Pulmonary artery endothelial cell (primary cell): ENCODE measurements at regions not wholly inside any gene's neighbourhood (a gene's known extent, or its start where the extent isn't known, plus 50 kb on each side); places are given as distances from the start of the nearest gene placed in this dataset.

Experiments
- DNase-seq: peaks from one replicate; pipeline ENCODE4 v3.0.0-alpha.2; 2011; ENCODE audit warnings: low read depth, low spot score

DNA sequence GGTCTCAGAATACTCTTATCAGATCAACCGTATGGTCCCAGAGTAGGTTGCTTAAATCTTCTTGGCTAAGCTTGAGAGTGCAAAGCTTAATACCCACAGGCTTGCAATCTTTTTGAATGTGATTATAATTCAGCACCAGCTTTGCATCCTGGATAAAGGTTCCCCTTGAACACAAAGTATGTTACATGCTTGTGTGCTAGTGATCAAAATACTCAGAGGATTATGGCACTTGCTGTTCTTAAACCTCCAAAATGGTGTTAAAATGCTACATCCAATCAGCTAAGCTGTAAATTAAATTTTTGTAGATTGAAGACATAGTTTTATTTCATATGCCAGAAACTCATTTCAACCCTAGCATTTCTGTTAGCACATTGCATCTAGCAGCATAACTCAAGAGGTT is 812.2 kb upstream of the TENM3 start:
- DNase-seq = no peak

DNA sequence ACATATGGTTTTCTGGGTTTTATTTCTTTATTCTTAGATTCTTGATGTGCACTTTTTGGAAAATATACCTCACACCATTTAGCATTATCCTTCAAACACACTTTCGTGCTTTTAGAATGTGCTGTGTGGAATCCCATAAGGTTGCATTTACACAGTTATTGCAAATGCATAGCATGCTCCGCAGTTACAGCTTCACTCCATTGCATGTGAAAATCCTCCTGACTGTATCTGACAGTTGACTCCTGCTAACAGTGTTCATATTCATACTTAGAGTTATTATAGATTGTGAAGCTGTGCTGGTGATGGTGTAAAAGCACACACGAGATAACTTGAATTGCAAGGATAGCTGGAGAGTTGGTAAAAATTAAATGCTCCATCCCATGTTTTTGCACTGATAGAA is 811.5 kb upstream of the TENM3 start:
- DNase-seq = no peak

- DNase-seq = no peak
Measured at GRCh38 chr4:181432335-181432734, 810.9 kb upstream of the TENM3 start.

- DNase-seq = no peak
Measured at GRCh38 chr4:181437895-181438294, 805.3 kb upstream of the TENM3 start.

DNA sequence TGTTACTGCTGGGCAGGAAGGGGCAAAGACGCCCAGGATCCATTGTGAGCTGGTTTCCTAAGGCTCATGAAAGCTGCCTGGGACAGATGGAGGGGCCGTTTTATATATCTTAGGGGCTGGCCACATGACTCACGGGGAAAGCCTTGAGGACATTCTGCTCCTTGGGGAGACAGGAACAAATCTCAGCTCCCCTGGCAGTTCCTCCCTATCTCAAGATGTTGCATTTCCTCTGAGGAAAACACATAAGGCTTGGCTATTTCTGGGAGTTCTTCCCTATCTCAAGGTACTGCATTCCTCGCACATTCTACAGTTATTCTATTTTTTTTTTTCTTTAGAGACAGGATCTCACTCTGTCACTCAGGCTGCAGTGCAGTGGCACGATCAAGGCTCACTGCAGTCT is 804.6 kb upstream of the TENM3 start:
- no peak for DNase-seq

DNA sequence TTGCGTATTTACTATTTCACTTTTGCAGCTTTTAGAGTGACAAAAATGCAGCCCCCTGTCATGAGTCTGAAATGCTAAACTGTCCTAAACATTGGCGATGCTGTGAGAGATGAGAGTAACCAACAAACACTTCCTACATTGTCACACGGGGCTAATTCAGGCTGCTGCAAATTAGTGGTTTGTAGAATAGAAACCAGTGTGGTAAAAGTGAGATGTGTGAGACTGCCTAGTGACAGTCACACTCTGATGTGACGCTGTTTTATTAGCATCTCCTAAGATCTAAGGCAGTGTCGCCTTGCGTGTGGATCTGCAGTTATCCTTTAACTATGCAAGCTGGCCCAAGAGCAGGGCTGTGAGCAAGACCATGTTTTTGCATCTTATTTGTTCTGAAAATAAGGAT is 800.2 kb upstream of the TENM3 start:
- no peak for DNase-seq

DNA sequence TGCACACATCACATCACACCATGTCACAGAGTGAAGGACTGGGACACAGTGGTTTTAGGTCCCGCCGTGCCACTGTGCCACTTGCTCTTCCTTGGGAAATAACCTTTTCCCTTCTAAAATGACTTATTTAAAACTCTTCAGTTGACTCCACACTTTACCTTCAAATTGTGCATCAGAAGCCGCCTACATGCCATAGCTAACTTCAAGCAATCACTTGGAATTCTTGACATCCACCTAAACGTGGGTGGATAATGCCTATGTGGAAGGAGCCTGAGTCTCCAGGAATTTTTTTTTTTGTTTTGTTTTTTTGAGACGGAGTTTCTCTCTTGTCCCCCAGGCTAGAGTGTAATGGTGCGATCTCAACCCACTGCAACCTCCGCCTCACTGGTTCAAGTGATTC is 777.4 kb upstream of the TENM3 start:
- no peak for DNase-seq

DNA sequence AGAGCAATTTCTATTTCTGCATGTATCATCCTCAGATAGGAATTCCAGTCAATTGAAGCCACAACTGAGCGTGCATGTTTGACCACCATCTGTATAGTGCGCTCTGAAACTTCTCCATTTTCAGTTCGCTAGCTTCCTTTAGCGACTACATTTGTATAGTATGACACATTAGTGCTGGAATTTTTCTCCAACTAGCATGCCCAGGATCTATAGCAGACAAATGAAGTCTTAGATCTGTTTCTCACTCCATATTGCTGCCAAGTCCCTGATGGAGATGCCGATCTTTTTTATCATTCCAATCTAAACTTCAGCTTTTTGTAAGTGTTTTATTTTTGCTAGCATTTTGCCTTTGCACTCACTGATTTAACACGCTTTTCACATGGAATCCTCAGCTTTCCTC is 774.8 kb upstream of the TENM3 start:
- no peak for DNase-seq

DNA sequence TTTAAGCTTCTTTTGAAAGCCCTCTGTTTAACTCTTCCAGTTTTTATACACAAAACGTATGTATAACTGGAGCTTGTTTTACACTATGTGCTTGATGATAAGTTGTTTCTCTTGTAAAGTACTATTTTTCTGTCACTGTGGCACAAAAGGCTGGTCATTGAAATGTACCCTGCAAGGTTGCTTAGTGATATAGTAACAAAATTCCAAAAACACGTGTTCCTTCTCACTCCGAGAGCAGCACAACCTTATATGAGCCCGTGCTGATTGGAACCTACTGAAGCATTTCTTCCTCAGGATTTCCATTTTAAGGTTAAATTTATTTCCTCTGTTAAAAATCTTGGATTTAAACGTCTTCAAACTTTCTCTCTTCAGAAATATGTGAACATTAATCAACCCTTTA is 772.9 kb upstream of the TENM3 start:
- no peak for DNase-seq

DNA sequence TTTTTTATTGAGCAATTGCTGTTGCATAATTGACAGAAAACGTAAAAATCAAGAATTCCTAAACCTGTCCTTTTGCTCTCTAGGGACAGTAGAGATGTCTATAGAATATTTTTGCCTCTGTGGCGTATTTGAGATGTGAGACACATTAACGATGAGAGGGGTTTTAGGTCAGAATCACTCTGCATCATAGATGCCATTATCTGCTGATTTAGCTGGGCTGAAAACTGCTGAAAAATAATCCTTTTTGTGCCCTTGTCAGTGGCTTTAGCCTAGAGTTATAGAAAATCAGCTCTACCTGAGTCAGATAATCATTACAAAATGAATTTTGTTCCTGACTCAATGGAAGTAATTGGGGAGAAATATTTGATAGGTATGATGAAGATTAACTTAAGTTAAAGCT is 767.8 kb upstream of the TENM3 start:
- no peak for DNase-seq

GRCh38 chr4:181475781-181476507 is 767.3 kb upstream of the TENM3 start:
- DNase-seq = no peak

DNA sequence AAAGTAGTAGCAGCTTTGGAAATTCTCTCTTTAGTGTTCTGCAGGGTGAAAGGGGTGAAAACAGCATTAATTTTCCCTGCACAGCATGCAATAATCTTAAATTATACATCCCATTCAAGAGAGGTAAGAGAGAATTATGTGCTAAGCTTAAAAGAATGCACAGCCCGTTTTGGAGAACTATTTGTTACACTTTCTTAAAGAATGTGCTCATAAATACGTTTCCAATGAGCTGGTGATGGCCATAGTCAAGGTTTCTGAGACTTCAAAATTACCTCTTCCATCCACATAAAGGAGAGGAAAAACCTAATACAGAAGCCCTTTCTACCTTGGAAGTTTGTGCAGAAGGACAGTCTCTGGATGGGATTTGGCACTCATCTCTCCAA is 766.7 kb upstream of the TENM3 start:
- no peak for DNase-seq

- no peak for DNase-seq
Measured at GRCh38 chr4:181477591-181477990, 765.6 kb upstream of the TENM3 start.

- DNase-seq = no peak
Measured at GRCh38 chr4:181478656-181479055, 764.5 kb upstream of the TENM3 start.

- DNase-seq = no peak
Measured at GRCh38 chr4:181479141-181479540, 764.1 kb upstream of the TENM3 start.

- no peak for DNase-seq
Measured at GRCh38 chr4:181484396-181484795, 758.8 kb upstream of the TENM3 start.

DNA sequence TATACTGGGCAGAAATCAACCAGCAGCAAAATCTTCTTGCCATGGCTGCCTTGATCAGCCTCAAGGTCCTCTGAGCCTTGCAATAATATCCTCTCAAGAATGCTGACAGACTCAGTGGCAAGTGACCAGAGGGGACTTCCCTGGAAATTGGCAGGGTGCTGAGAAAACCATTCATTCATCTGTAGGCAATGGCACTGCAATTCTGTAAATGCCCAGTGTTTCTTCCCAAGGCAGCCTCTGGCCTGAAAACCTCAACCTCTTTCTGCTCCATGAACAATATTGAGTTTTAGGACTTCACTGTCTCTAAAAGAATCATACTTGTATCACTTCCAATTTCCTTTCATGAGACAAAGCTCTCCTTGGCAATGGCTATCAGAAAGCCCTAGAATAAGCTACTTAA is 754.3 kb upstream of the TENM3 start:
- no peak for DNase-seq

DNA sequence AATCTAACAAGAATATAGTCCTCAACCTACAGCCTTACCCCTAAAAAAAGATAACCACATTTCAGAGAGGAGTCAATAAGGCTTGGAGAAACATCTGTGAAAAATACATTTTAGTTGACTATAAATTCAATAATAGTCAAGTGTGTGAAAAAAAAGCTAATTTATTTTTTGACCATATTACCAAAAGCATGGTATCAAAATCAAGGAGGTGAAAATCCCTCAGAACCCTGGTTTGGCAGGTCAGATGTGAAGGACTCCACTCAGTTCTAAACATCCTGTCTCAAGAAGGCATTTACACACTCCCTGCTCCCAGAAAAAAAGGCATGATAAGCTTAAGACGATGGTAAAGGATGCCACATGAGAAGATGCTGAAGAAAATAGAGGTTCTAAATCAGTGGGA is 745.1 kb upstream of the TENM3 start:
- no peak for DNase-seq

DNA sequence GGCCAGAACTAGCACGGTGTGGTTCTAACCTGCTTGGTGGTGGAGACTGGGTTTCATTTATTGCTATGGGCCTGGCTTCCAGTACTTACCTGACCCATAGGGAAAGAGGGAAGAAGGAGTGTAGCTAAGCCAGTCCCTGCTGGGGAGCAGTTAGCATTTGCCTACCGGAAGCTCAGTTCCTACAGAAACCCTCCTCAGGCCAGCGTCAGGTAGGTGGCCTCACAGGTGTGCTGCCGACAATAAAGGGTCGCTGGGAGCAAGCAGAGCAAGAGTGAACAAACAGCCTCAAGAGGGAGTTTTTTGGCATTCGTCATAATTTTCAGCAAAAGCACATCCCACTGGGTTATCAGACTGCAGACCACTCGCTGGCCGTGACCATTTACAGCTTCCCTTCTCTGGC is 740.6 kb upstream of the TENM3 start:
- DNase-seq = no peak

DNA sequence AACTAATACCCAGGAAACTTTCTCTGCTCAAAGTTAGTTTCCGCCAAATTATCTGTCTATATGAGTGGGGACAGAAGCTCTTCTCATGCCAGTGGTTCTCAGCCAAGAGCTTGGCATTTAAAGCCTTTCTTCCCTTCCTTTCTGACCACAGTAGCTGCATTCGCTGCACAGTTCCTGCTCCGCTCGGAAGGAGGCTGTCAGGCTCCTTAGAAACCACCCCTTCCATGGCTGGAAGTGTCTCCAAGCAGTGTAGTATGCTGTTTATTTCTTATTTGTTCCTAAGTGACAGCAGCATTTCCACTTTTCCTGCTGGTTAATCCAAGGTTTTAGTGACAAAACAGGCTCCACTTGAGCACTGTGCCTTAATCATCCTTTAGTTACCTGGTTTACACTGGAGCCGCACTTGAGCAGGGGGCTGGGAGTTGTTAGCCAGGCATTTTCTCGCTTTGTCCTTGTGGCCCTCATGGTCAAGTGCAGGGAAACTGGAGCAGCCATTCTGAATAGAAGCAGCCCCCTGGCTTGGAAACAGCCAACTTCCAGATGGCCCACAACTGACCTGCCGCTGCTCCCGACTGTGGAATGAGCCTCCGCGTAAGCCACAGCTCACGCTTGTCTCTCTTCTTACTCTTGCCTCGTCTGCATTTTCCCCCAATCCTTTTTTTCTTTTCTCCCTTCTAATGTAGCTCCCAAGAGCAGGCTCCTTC is 739.4 kb upstream of the TENM3 start:
- no peak for DNase-seq

DNA sequence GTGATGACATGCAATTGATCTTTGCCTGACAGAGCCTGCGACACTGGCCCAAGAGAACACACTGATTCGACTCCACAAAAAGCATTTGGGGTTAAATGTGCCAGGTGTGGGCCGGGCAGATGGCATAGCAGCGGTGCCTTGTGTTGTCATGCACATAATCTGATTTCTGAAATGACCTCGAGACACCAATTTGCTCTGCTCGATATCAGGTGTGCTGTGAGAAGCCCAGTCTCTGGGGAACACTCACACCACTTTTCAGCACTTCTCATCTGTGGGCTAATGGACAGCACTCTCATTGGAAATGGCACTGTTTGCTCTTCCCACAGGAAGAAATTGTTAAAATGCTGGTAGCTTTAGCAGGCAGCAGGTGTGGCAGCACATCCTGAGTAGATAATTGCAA is 738.3 kb upstream of the TENM3 start:
- DNase-seq = no peak

- DNase-seq = no peak
Measured at GRCh38 chr4:181507180-181507835, 735.9 kb upstream of the TENM3 start.

GRCh38 chr4:181507938-181508337 is 735.3 kb upstream of the TENM3 start:
- no peak for DNase-seq
